ENCODE measurements at regions not wholly inside any gene's neighbourhood (a gene's known extent, or its start where the extent isn't known, plus 50 kb on each side); places are given as distances from the start of the nearest gene placed in this dataset.

DNA sequence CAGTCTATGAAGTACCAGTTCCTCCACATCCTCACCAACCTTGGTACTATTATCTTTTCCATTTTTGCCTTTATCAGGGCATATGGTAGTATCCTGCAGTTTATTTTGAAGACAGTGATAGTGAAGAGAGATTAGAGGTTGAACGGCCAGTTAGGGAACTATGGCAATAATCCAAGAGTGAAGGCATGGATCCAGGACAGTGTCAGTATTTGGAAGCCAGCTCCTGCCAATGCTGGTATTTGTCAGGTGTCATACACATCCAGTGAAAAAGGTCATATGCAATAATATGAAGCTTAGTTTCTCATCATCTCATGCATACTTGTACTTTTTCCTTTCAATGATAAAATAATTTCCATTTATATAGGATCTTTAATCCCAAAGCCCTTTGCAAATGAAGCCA is 56.8 kb upstream of the KCNMB2 start:
- Histone ChIP-seq H3K4me3 (no peak overlapping the region), H3K9me3 (no peaks in the 10 kb centered on the region), H3K27me3 (no peaks in the 10 kb centered on the region), H3K4me1 (no peaks in the 10 kb centered on the region), H3K36me3 (no peaks in the 10 kb centered on the region), H3K27ac (no peak overlapping the region)
- DNase-seq (ENCODE audit: low spot score in 2 of 2): no peak
- intact Hi-C loops (cut with DNase I; ENCODE audit: low total_unique reads): no loop called here
- TF ChIP-seq, protein P1, sequence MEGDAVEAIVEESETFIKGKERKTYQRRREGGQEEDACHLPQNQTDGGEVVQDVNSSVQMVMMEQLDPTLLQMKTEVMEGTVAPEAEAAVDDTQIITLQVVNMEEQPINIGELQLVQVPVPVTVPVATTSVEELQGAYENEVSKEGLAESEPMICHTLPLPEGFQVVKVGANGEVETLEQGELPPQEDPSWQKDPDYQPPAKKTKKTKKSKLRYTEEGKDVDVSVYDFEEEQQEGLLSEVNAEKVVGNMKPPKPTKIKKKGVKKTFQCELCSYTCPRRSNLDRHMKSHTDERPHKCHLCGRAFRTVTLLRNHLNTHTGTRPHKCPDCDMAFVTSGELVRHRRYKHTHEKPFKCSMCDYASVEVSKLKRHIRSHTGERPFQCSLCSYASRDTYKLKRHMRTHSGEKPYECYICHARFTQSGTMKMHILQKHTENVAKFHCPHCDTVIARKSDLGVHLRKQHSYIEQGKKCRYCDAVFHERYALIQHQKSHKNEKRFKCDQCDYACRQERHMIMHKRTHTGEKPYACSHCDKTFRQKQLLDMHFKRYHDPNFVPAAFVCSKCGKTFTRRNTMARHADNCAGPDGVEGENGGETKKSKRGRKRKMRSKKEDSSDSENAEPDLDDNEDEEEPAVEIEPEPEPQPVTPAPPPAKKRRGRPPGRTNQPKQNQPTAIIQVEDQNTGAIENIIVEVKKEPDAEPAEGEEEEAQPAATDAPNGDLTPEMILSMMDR (IDR thresholded peaks at IDR 0.05): no peak
- no peak for TF ChIP-seq POLR2A (IDR thresholded peaks at IDR 0.05)
- no peak for TF ChIP-seq POLR2AphosphoS5 (IDR thresholded peaks at IDR 0.05)

DNA sequence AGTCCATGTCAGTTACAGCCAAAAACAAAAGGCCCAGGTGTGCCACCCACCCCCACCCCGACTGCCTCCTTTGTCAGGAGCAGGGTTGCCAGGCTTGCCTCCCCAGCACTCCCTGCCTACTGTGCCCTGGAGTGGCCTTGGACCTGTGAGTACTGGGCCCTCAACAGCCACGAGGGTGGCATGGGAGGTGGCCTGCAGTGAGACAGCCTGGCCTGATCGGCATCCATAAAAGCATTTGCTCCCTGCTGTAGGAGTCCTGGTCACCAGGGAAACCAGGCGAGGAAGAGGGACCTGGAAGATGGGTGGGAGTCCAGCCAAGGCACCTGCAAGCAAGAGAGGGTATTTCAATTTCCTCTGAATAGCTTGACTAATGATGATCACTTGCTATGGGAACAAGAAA is 56.4 kb upstream of the KCNMB2 start:
- Histone ChIP-seq H3K4me1 (no peaks in the 10 kb centered on the region), H3K27ac (no peak overlapping the region), H3K4me3 (no peak overlapping the region), H3K36me3 (no peaks in the 10 kb centered on the region), H3K27me3 (no peaks in the 10 kb centered on the region), H3K9me3 (no peaks in the 10 kb centered on the region)
- intact Hi-C loops (cut with DNase I; ENCODE audit: low total_unique reads): loop anchor here (10.0 kb wide), 1 partner anchor 315 kb away; no protein-coding TSS in a partner anchor
- no peak for DNase-seq (ENCODE audit: low spot score in 2 of 2)
- no peak for TF ChIP-seq POLR2AphosphoS5 (IDR thresholded peaks at IDR 0.05)

DNA sequence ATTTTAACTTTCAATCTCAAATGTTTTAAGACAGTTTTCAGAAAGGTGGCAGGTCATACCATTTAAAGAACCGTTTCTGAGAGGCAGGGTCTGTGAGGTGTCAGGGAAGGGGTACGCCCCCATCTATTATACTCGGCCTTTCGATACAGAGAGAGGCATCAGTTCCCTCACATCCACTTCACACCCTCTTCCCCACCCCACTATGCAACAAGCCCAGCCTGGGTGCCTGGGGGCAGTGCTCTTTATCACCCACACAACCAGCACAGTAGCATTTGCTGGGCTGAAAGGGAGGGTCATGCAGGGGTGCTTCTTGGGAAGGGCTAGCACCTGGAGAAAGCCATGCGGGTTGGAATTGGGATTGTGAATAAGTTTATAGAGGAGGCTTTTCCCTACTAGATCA is 56.0 kb upstream of the KCNMB2 start:
- Histone ChIP-seq H3K4me3 (no peak overlapping the region), H3K27ac (no peak overlapping the region), H3K4me1 (no peaks in the 10 kb centered on the region), H3K27me3 (no peaks in the 10 kb centered on the region), H3K36me3 (no peaks in the 10 kb centered on the region), H3K9me3 (no peaks in the 10 kb centered on the region)
- TF ChIP-seq POLR2A (IDR thresholded peaks at IDR 0.05) (no peak), POLR2AphosphoS5 (IDR thresholded peaks at IDR 0.05) (no peak)
- TF ChIP-seq, protein P1 (IDR thresholded peaks at IDR 0.05): no peak
- no peak for DNase-seq (ENCODE audit: low spot score in 2 of 2)
- intact Hi-C loops (cut with DNase I; ENCODE audit: low total_unique reads): loop anchor here (10.0 kb wide), 1 partner anchor 315 kb away; no protein-coding TSS in a partner anchor

DNA sequence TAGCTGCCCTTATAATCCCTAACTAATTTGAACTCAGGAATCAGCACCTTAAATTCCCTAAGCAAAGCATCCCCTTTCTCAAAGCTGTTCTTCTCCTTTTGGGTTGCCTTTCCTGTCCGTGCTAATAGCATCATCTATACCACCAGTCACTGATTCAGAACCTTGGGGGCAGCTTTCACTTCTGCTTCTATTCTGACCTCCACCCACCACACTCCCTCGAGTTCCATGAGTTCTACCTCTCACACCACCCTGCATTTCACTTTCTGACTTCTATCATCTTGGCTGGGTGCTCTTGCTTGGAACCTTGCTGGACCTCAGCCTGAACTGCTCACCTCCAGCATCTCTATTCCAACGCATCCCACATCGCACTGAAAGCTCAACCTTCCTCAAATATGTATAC is 55.4 kb upstream of the KCNMB2 start:
- H3K27me3 ChIP-seq: no peaks in the 10 kb centered on the region
- H3K4me3 ChIP-seq: no peak overlapping the region
- no peaks in the 10 kb centered on the region for H3K4me1 ChIP-seq
- H3K27ac ChIP-seq: no peak overlapping the region
- no peak for TF ChIP-seq POLR2A (IDR thresholded peaks at IDR 0.05)
- TF ChIP-seq, protein P1 (IDR thresholded peaks at IDR 0.05): no peak
- no peak for TF ChIP-seq POLR2AphosphoS5 (IDR thresholded peaks at IDR 0.05)
- H3K36me3 ChIP-seq: no peaks in the 10 kb centered on the region
- intact Hi-C loops (cut with DNase I; ENCODE audit: low total_unique reads): loop anchor here (10.0 kb wide), 1 partner anchor 316 kb away; no protein-coding TSS in a partner anchor
- H3K9me3 ChIP-seq: no peaks in the 10 kb centered on the region
- DNase-seq (ENCODE audit: low spot score in 2 of 2): no peak

DNA sequence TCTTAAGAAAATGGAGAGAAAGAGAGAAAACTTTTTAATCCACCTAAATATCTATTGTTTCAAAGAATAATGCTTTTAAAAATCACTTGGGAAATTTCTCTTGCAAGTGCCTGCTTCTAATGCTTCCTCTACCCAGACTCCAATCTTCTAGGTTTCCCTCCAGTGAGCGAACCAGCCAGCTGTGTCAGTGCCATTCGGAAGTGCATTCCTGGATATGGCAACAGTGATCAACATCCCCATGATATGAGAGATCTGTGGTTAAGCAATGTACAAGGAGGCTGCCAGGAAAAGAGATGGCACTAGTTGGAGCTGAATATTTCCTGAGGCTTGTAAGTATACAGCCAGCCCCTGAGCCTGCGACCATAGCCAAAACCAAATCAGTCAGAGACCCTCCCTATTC is 53.3 kb upstream of the KCNMB2 start:
- DNase-seq (ENCODE audit: low spot score in 2 of 2): no peak
- no peaks in the 10 kb centered on the region for H3K9me3 ChIP-seq
- H3K4me1 ChIP-seq: no peaks in the 10 kb centered on the region
- intact Hi-C loops (cut with DNase I; ENCODE audit: low total_unique reads): loop anchor here (10.0 kb wide), 1 partner anchor 318 kb away; no protein-coding TSS in a partner anchor
- H3K27ac ChIP-seq: no peak overlapping the region
- no peaks in the 10 kb centered on the region for H3K36me3 ChIP-seq
- no peaks in the 10 kb centered on the region for H3K27me3 ChIP-seq
- no peak overlapping the region for H3K4me3 ChIP-seq
- TF ChIP-seq, protein P1 (IDR thresholded peaks at IDR 0.05): no peak
- TF ChIP-seq POLR2A (IDR thresholded peaks at IDR 0.05): no peak
- TF ChIP-seq POLR2AphosphoS5 (IDR thresholded peaks at IDR 0.05): no peak

DNA sequence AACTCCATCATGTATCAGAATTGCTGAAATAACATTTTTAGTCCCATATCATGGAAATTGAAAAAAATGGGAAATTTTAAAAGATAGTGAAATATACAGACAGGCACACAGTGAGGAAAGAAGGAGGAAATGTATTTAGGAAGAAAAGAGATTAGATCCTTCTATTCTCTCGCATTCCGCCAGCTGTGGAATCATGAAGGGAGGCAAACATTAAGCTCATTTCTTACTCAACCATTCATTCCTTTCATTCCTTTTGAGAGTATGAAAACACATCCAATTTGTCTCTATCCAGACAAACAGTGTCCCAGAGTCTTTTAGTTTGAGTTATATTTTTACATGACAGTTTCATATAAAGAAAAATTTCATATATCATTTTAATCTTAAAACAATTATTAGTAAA is 52.5 kb upstream of the KCNMB2 start:
- Histone ChIP-seq H3K27ac (no peak overlapping the region), H3K4me1 (no peaks in the 10 kb centered on the region), H3K4me3 (no peak overlapping the region), H3K27me3 (no peaks in the 10 kb centered on the region), H3K36me3 (no peaks in the 10 kb centered on the region), H3K9me3 (no peaks in the 10 kb centered on the region)
- no peak for DNase-seq (ENCODE audit: low spot score in 2 of 2)
- intact Hi-C loops (cut with DNase I; ENCODE audit: low total_unique reads): loop anchor here (10.0 kb wide), 1 partner anchor 319 kb away; no protein-coding TSS in a partner anchor
- no peak for TF ChIP-seq POLR2A (IDR thresholded peaks at IDR 0.05)
- TF ChIP-seq, protein P1 (IDR thresholded peaks at IDR 0.05): no peak
- TF ChIP-seq POLR2AphosphoS5 (IDR thresholded peaks at IDR 0.05): no peak

Measured in breast epithelium (tissue), 4 donors.